BE2C (cell line): ENCODE measurements at regions not wholly inside any gene's neighbourhood (a gene's known extent, or its start where the extent isn't known, plus 50 kb on each side); places are given as distances from the start of the nearest gene placed in this dataset.
A peak's percentile ranks its signal among the peaks of the same experiment; 100 is the strongest.

Experiments used
- DNase-seq: peaks from one replicate; pipeline ENCODE4 v3.0.0-alpha.2; 2020
- H3K27me3 ChIP-seq: fragments of 250-450 bp; sonication (Bioruptor Pico); 2 replicates; pipeline ENCODE4 v1.5.1; 2020; ENCODE audit warnings: mild to moderate bottlenecking
- H3K36me3 ChIP-seq: fragments of 250-450 bp; sonication (Bioruptor Pico); 2 replicates; pipeline ENCODE4 v1.5.1; 2020; ENCODE audit warnings: mild to moderate bottlenecking
- H3K4me1 ChIP-seq: fragments of 250-450 bp; sonication (Bioruptor Pico); 2 replicates; pipeline ENCODE4 v1.5.1; 2020
- H3K4me3 ChIP-seq: 2 replicates; pipeline ENCODE4 v1.5.1; 2011; ENCODE audit warnings: low read depth, low read length
- H3K9me3 ChIP-seq: fragments of 250-450 bp; sonication (Bioruptor Pico); 2 replicates; pipeline ENCODE4 v1.5.1; 2020
- TF ChIP-seq, protein P1 (sequence below): IDR thresholded peaks from 2 replicates; pipeline ENCODE4 v1.5.1; 2012; ENCODE audit warnings: mild to moderate bottlenecking, low read depth, low read length

GRCh38 chr10:6920072-6921019, 340.3 kb upstream of the PRKCQ start:
- Histone ChIP-seq H3K36me3 (no peaks in the 10 kb centered on the region), H3K4me1 (no peaks in the 10 kb centered on the region), H3K27me3 (peaks cover 8% of the 10 kb centered on the region), H3K9me3 (no peaks in the 10 kb centered on the region), H3K4me3 (no peak overlapping the region)
- TF ChIP-seq, protein P1, sequence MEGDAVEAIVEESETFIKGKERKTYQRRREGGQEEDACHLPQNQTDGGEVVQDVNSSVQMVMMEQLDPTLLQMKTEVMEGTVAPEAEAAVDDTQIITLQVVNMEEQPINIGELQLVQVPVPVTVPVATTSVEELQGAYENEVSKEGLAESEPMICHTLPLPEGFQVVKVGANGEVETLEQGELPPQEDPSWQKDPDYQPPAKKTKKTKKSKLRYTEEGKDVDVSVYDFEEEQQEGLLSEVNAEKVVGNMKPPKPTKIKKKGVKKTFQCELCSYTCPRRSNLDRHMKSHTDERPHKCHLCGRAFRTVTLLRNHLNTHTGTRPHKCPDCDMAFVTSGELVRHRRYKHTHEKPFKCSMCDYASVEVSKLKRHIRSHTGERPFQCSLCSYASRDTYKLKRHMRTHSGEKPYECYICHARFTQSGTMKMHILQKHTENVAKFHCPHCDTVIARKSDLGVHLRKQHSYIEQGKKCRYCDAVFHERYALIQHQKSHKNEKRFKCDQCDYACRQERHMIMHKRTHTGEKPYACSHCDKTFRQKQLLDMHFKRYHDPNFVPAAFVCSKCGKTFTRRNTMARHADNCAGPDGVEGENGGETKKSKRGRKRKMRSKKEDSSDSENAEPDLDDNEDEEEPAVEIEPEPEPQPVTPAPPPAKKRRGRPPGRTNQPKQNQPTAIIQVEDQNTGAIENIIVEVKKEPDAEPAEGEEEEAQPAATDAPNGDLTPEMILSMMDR: peak; percentile 74
- DNase-seq: peak; percentile 58

DNA sequence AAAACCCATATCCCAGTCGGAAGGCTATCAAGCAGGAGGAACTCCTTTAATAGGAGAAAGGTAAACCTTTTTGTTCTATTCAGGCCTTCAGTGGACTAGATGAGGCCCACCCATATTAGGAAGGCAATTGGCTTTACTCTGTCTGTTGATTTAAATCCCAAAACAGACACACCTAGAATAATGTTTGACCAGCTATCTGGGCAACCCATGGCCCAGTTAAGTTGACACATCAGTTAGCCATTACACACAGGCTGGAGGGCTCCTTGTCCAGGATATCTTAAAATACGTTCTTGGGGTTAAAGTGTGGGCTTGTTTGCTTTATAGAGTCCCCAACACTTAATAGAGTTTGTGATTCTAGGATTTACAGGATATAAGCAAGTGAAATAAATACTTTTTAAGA, 339.0 kb upstream of the PRKCQ start:
- Histone ChIP-seq H3K4me3 (no peak overlapping the region), H3K4me1 (no peaks in the 10 kb centered on the region), H3K9me3 (no peaks in the 10 kb centered on the region), H3K27me3 (peaks cover 8% of the 10 kb centered on the region), H3K36me3 (no peaks in the 10 kb centered on the region)
- DNase-seq: no peak
- TF ChIP-seq, protein P1: no peak

GRCh38 chr10:6918305-6918704, 338.2 kb upstream of the PRKCQ start:
- DNase-seq: peak; percentile 62
- Histone ChIP-seq H3K36me3 (no peaks in the 10 kb centered on the region), H3K4me1 (no peaks in the 10 kb centered on the region), H3K4me3 (no peak overlapping the region), H3K27me3 (peaks cover 8% of the 10 kb centered on the region), H3K9me3 (no peaks in the 10 kb centered on the region)
- TF ChIP-seq, protein P1: peak; percentile 68

- no peaks in the 10 kb centered on the region for H3K36me3 ChIP-seq
- no peaks in the 10 kb centered on the region for H3K9me3 ChIP-seq
- no peaks in the 10 kb centered on the region for H3K4me1 ChIP-seq
- TF ChIP-seq, protein P1: no peak
- H3K4me3 ChIP-seq: no peak overlapping the region
- peaks cover 8% of the 10 kb centered on the region for H3K27me3 ChIP-seq
- DNase-seq: no peak
These were observed 337.0 kb upstream of the PRKCQ start for GRCh38 chr10:6917125-6917524.

GRCh38 chr10:6916601-6917000, 336.5 kb upstream of the PRKCQ start:
- H3K4me3 ChIP-seq: no peak overlapping the region
- TF ChIP-seq, protein P1: no peak
- H3K4me1 ChIP-seq: no peaks in the 10 kb centered on the region
- DNase-seq: no peak
- H3K36me3 ChIP-seq: no peaks in the 10 kb centered on the region
- peaks cover 8% of the 10 kb centered on the region for H3K27me3 ChIP-seq
- no peaks in the 10 kb centered on the region for H3K9me3 ChIP-seq

DNA sequence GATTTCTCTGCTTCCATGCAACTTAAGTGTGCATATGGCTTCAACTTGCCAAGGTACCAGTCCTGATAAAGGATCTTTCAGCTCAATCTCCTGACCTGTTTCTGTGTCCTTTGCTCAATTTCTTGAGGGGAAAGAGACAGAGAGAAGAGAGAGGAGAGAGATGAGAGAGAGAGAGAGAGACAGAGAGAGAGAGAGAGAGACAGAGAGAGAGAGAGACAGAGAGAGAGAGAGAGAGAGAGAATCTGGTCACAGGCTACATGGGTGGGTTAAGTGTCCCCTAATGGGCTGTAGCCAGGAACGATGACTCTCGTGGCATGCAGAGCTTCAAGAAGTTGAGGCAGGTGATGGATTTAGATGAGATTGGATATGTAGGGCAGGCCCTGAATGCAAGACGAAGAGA, 335.2 kb upstream of the PRKCQ start:
- no peaks in the 10 kb centered on the region for H3K4me1 ChIP-seq
- TF ChIP-seq, protein P1: no peak
- DNase-seq: no peak

More for the DNA sequence above, 335.2 kb upstream of the PRKCQ start:
- Histone ChIP-seq H3K36me3 (no peaks in the 10 kb centered on the region), H3K27me3 (peaks cover 5% of the 10 kb centered on the region), H3K9me3 (no peaks in the 10 kb centered on the region), H3K4me3 (no peak overlapping the region)
